NCI-H187 treated with DMSO at 0.1 percent for 48 hours (cell line): ENCODE measurements at regions not wholly inside any gene's neighbourhood (a gene's known extent, or its start where the extent isn't known, plus 50 kb on each side); places are given as distances from the start of the nearest gene placed in this dataset.
A peak's percentile ranks its signal among the peaks of the same experiment; 100 is the strongest.

Experiments
- DNase-seq: peaks from one replicate; lab custom pipeline; 2025; lab: John Stamatoyannopoulos, UW

DNA sequence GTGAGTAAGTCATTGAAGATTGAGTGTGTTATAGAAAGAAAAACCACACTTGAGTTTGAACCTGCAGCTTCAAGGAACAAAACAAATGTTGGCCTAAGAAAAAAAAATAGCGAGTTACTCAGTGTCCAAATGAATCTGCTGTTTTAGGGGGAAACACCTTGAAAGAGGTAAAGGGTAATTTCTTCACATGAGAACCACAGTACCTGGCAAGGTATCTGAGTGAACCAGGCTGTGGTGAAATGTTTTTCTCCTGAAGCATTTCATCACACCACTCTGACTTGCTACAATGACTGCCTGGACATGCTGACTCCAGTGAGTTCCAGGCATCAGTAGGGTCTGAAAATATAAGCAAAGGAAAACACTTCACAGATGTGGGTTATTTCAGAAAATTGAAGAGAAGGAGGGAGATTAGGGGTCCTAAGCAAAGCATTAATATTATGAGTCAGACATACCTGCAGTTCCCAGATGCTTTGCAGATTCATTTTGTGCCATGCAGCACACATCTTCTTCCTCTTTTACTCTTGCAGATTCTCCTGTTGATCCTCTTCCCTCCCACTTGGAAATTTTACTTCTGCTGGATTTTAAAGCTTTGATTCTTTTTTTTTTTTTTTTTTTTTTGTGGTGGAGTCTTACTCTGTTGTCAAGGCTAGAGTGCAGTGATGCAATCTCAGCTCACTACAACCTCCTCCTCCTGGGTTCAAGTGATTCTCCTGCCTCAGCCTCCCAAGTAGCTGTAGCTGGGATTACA, 206.2 kb upstream of the SGK1 start:
- no peak for DNase-seq

- no peak for DNase-seq
These were observed 205.1 kb upstream of the SGK1 start for GRCh38 chr6:134523051-134523450.

GRCh38 chr6:134521116-134521501, 203.2 kb upstream of the SGK1 start:
- peak; percentile 39 for DNase-seq

DNA sequence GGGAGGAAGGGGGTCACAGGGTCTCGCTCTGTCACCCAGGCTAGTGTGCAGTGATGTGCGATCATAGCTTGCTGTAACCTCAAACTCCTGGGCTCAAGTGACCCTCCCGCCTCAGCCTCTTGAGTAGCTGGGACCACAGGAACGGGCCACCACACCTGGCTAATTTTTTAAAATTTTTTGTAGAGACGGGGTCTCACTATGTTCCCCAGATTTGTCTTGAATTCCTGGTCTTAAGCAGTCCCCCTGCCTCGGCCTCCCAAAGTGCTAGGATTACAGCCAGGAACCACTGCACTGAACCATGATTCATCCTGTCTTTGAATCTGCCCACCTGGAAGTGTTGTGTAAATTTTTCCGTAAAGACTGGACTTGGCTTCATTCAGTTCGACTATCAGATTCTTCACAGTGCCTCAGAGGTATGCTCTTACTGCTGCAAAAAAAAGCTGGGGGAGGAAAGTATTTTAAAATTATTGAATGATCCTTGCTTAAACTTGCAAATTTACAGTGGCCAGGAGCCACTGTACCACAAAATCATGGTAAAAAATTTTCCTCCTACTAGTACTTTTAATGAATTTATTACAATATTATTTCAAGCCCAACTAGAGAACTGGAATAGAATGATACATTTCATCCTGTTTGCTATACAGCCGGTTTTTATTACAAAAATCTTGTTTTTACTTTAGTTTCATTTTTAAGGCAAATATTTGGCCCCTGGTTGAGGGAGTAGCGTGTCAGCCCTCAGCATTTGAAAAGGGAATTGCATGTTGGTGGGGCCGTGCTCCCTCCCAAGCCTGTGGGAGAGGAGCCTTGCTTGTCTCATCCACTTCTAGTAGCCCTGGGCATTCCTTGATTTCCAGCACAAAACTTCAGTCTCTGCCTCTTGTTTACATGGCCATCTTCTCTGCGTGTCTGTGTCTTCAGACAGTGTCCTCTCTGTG, 202.5 kb upstream of the SGK1 start:
- DNase-seq: no peak

DNA sequence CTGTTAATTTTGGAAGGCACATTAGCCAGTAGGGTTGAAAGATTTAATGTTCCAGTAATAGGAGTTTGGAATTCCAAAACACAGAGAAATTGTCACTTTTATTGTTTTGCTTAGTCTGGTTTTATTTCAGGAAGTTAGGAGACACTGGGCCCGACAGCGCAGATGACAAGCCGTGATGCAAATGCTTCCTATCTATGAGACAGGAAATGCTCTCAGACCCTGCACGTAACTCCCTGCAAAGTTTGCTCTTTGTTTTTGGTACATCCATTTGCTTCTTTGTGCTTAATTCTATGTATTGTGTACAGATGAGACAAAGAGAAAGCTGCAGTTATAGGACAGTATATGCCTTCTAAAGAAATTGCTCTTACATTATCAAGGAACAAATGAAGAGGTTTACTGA, 201.6 kb upstream of the SGK1 start:
- DNase-seq: no peak

- DNase-seq: no peak
These were observed 200.0 kb upstream of the SGK1 start for GRCh38 chr6:134517868-134518267.

GRCh38 chr6:134517145-134517658, 199.3 kb upstream of the SGK1 start:
- DNase-seq: no peak

DNA sequence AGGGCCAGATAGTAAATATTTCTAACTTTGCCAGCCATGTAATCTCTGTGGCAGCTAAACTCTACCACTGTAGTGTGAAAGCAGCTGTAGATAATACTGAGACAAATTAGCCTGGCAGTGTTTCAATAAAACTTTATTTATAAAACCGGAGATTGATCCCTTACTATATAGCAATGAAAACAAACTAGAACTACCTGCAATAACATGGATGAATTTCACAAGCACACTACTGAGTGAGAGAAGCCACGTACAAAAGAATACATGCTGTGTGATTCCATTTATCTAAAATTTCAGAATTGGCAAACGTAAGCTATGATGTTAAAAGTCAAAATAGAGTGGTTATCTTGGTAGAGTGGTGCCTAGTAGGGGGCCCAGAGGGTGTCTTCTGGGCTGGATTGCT, 198.7 kb upstream of the SGK1 start:
- no peak for DNase-seq

GRCh38 chr6:134515986-134516385, 198.1 kb upstream of the SGK1 start:
- DNase-seq: no peak

DNA sequence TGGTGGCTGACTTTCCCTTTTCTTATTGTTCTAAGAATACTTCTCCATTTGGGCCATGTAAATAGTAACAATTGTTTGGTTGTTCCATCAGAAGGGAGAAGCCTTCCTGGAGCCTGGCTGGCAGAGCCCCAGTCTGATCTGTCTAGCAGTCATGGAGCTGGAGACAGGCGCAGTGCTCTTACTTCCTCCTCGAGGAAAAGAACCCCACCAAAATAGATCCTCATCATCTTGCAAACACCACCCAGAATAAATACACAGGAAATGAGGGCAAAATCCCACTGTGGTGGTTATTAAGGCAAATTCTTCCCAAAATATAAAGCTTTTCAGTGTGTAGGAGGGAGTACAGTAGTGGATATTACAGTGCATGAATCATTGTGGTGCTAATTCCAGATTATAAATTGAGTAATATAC, 195.1 kb upstream of the SGK1 start:
- no peak for DNase-seq

DNA sequence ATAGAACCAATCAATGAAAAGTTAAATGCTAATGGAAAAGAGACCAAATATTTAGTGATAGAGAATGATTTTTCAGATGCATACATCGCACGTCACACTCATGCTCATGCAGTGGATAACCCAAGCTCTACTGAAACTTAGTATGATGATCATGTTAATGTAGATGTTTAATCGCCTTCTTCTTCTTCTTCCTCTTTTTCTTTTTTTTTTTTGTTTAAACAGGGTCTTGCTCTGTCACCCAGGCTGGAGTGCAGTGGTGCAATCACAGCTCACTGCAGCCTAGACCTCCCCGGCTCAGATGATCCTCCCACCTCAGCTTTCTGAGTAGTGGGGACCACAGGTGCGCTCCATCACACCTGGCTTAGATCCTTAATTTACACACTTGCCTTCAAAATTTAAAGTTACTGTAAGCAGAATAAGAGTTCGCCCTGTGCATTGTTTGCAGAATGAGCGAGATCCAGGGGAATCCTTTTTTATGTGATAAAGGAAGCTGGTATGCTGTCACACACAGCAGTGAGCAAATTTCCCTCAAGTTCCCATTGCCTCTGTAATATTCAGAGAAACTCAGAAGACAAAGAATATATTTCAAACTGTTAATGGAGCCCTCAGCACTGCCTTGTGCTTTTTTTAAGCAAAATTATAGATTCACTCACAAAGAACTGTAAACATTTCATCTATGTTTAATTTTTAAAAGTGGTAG, 194.2 kb upstream of the SGK1 start:
- DNase-seq: no peak

- peak; percentile 52 for DNase-seq
These were observed 193.0 kb upstream of the SGK1 start for GRCh38 chr6:134510920-134511319.

GRCh38 chr6:134510142-134510541, 192.2 kb upstream of the SGK1 start:
- no peak for DNase-seq

- no peak for DNase-seq
These were observed 191.1 kb upstream of the SGK1 start for GRCh38 chr6:134508862-134509498.

DNA sequence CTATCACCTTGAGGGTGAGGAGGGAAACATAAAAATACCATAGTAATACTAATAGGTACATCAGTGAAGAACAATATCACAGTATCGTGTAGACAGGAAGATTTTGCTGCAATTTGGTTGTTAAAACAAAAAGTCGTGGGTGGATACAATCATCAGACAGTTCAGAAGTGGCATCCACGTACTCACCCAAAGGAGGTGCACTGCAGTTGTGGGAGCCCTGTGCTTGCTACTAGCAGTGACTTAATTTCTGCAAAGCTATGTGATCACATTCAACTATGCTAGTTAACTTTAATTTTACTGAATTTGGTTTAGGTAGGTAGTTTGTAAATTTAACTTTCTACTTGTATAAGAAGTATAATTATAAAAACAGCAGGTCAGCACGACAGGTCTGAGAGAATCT, 188.2 kb upstream of the SGK1 start:
- no peak for DNase-seq

DNA sequence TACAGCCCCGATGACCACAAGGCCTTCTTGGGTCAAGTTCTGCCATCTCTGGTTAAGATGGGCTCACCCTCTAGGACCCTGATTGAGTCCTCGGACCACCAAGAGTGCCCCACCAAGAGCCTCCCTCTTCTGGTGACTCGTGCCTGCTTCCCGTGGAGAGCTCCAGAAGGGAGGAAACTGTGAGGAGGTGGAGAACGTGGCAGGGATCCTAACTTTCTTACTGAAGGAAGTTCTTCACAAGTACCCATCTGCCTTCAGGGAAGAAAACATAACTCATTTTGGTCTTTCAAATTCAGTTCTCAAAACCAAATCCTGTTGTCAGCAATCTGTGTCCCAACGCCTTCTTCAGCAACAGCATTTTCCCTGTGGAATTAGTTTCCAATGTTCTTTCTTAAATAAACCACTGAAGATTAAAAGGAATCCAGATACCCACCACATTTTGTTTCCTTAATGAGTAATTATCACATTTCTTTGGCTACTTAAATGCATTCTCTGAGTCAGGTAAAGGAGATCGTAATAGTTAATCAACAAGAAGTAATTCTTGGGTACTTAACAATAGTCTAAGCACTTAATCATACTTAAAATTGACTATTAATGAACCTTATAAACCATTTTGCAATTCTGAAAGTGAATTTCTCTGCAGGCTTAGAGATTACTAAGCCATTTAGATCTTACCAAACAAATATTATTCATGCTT, 185.8 kb upstream of the SGK1 start:
- no peak for DNase-seq

DNA sequence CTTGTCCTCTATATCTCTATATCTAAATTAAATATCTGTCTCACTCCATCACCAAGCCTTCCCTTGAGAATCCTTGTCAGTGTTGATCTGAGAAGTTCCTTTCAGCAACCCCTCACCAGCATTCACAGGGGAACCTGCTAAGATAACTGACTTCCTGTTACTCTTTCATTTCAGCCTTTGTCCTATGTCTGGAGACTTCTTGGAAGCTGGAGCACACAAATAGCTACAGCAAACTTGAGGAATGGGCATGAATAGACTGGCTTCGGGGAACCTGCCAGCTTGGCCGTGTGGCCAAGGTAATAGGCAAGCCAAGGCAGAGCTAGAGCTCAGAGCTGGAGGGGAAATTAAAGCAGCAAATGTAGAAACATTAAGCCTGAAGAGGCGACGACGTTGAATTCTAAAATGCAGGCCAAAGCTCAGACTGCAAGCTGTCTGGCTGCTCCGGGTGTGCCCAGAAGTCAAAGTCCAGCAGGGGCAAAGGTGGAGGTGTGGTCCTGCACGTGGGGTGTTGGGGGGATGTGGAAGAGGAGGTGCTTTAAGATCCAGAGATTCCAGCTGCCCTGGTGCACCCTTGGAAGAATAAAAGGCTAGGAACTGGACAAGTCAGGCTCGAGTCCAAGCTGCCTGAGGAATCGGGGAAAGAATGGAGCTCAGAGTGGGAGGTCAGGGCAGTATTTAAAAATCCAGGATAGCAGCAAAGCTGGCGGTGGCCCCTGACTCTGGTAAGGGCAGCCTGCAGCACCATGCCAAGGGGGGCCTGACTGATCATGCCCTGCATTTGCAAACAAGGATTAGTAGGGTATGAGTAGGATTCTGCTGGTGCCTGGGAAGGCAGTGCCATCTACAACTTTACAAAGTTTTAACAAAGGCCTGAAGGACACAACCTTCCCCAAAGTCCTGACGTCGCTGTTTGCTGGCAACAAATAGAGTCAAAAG, 185.0 kb upstream of the SGK1 start:
- DNase-seq: no peak

GRCh38 chr6:134495890-134496248, 178.0 kb upstream of the SGK1 start:
- DNase-seq: no peak

GRCh38 chr6:134495203-134495889, 177.4 kb upstream of the SGK1 start:
- DNase-seq: no peak

- DNase-seq: no peak
These were observed 175.9 kb upstream of the SGK1 start for GRCh38 chr6:134493789-134494188.
